ENCODE measurements at regions not wholly inside any gene's neighbourhood (a gene's known extent, or its start where the extent isn't known, plus 50 kb on each side); places are given as distances from the start of the nearest gene placed in this dataset.

- Histone ChIP-seq H2AFZ (ENCODE audit: low read length) (no peak overlapping the region), H4K20me1 (replicated peaks in 1 of 2; ENCODE audit: control insufficient read depth in 1 of 2, insufficient read depth in 2 of 2, low read length in 2 of 2) (no peaks in the 10 kb centered on the region), H3K9me3 (ENCODE audit: insufficient read depth in 2 of 2, low read depth in 1 of 2, low read length in 1 of 2) (no peaks in the 10 kb centered on the region), H3K79me2 (ENCODE audit: control insufficient read depth in 1 of 2, insufficient read depth in 2 of 2, low read length in 2 of 2) (no peaks in the 10 kb centered on the region), H2BK15ac (ENCODE audit: low read length) (no peak overlapping the region), H4K8ac (ENCODE audit: extremely low read depth, insufficient read depth, low read length) (no peak overlapping the region), H3K4me1 (replicated peaks in 1 of 4; ENCODE audit: control insufficient read depth in 3 of 4, insufficient read depth in 4 of 4, low read length in 3 of 4) (no peaks in the 10 kb centered on the region), H2BK120ac (replicated peaks; ENCODE audit: low read depth, low read length) (no peak overlapping the region), H3K36me3 (ENCODE audit: control insufficient read depth in 2 of 4, insufficient read depth in 4 of 4, low read length in 3 of 4) (no peaks in the 10 kb centered on the region), H3K9ac (replicated peaks in 1 of 4; ENCODE audit: extremely low read depth in 1 of 4, low read depth in 3 of 4, low read length in 3 of 4) (no peak overlapping the region), H3K4me3 (ENCODE audit: extremely low read depth in 1 of 4, insufficient read depth in 2 of 4, low read depth in 3 of 4, low read length in 4 of 4) (no peak overlapping the region), H2BK5ac (ENCODE audit: low read depth, low read length) (no peak overlapping the region), H3K4ac (replicated peaks; ENCODE audit: insufficient read length, low read depth, low read length) (no peak overlapping the region), H3K56ac (replicated peaks; ENCODE audit: insufficient read length, low read depth, low read length) (no peak overlapping the region), H3K27ac (ENCODE audit: low read depth, low read length) (no peak overlapping the region), H3K23ac (ENCODE audit: insufficient read length) (no peak overlapping the region), H4K5ac (ENCODE audit: insufficient read length, low read depth, low read length) (no peak overlapping the region), H3K18ac (ENCODE audit: extremely low read depth, low read length) (no peak overlapping the region), H3K79me1 (ENCODE audit: low read depth, low read length) (no peaks in the 10 kb centered on the region), H2BK12ac (ENCODE audit: low read depth, low read length) (no peak overlapping the region), H3K23me2 (ENCODE audit: low read depth, low read length) (no peaks in the 10 kb centered on the region), H4K91ac (replicated peaks; ENCODE audit: insufficient read length, low read length) (no peak overlapping the region), H3K4me2 (ENCODE audit: insufficient read depth in 1 of 2, low read depth in 2 of 2, low read length in 2 of 2) (no peak overlapping the region), H2AK5ac (ENCODE audit: low read depth, low read length) (no peak overlapping the region), H2BK20ac (ENCODE audit: low read length) (no peak overlapping the region), H3K27me3 (replicated peaks in 1 of 4; ENCODE audit: control insufficient read depth in 3 of 4, extremely low read depth in 1 of 4, insufficient read depth in 3 of 4, low read length in 3 of 4) (no peaks in the 10 kb centered on the region), H3K14ac (ENCODE audit: insufficient read length) (no peak overlapping the region)
- WGBS, 2 experiments (ENCODE audit: extremely low coverage in 1 of 2, insufficient coverage in 1 of 2, insufficient read length in 1 of 2, insufficient replicate concordance in 2 of 2, low coverage in 1 of 2, low lambda C conversion rate in 2 of 2, missing lambda C conversion rate in 1 of 2), result 90% methylated on average over 3 of the region's 3 CpGs; no CpG with 5 or more reads in 1 of the 2 experiments
- CTCF ChIA-PET (ENCODE audit: partially characterized antibody), result interaction anchor here (0.8 to 1.1 kb wide), 2 partner anchors 29 to 110 kb away, joined by 3 to 4 read pairs; no protein-coding TSS in a partner anchor
- DNase-seq (ENCODE audit: low read depth in 1 of 2, low spot score in 2 of 2), result no peak
- POLR2A ChIA-PET (ENCODE audit: partially characterized antibody), result no interaction called here
- FAIRE-seq, result no peak
- no peak for TF ChIP-seq BCL11A (IDR thresholded peaks at IDR 0.05; ENCODE audit: low read depth in 2 of 2, low read length in 2 of 2)
- TF ChIP-seq ZNF274 (IDR thresholded peaks at IDR 0.05; ENCODE audit: borderline replicate concordance, extremely low read depth, low read length), result no peak
Observed at GRCh38 chr12:126117502-126117901, 1052.3 kb downstream of the AACS start.
